Hepatocyte (in vitro differentiated cells): ENCODE measurements at regions not wholly inside any gene's neighbourhood (a gene's known extent, or its start where the extent isn't known, plus 50 kb on each side); places are given as distances from the start of the nearest gene placed in this dataset.

Experiments used
- CTCF ChIP-seq: fragments of 200-600 bp; sonication (generic); IDR thresholded peaks from 2 replicates; pipeline ENCODE4 v1.5.1; 2016; ENCODE audit warnings: antibody characterized with exemption, mild to moderate bottlenecking; ENCODE audit not compliant: poor library complexity
- EZH2 ChIP-seq: fragments of 200-600 bp; sonication (generic); IDR thresholded peaks from 2 replicates; pipeline ENCODE4 v1.6.1; 2016; ENCODE audit warnings: antibody characterized with exemption, mild to moderate bottlenecking, borderline replicate concordance

GRCh38 chr2:22213237-22213636 lies 1089.5 kb downstream of the TDRD15 start:
- TF ChIP-seq CTCF (no peak), EZH2 (no peak)
